ENCODE measurements at regions not wholly inside any gene's neighbourhood (a gene's known extent, or its start where the extent isn't known, plus 50 kb on each side); places are given as distances from the start of the nearest gene placed in this dataset.

DNA sequence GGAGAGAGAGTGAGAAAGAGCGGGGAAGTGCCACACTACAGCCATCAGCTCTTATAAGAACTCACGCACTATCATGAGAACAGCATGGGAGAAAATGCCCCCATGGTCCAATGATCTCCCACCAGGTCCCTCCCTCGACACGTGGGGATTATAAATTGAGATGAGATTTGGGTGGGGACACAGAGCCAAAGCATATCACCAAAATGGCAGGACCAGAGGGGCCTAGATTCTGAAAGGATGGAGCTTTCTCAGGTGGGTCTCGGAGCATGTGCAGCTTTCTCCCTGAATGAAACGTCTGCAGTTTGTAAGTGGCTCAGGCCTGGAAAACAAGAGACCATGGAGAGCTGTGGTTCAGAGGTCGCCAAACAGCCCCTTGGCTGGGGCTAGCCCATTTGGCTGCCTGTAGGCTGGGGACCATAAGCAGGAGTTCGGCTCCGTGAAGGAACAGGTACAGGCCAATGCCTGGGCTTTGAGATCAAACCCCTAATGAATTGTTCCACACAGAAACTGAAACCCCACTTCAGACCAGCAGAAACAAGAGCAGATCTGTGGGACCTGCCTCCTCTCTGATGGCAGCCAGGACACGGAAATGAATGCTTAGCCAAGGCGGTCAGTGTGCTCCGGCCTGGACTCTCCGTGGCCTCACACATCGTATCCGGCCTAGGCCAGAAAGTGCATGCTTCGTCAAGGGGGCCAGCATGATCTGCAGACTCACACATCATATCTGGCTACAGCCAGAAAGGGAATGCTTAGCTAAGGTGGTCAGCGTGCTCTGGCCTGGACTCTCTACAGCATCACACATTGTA is 111.2 kb upstream of the TMEM18 start:
- Mint-ChIP-seq H3K27me3 (peaks cover 2% of the 10 kb centered on the region), H3K36me3 (ENCODE audit: low read depth) (no peaks in the 10 kb centered on the region), H3K27ac (no peak overlapping the region), H3K4me3 (no peak overlapping the region), H3K4me1 (no peaks in the 10 kb centered on the region), H3K9me3 (no peaks in the 10 kb centered on the region)
- no peak for ATAC-seq
- no peak for DNase-seq

- Mint-ChIP-seq H3K4me1 (no peaks in the 10 kb centered on the region), H3K27ac (no peak overlapping the region), H3K9me3 (no peaks in the 10 kb centered on the region), H3K4me3 (no peak overlapping the region), H3K27me3 (peaks cover 5% of the 10 kb centered on the region), H3K36me3 (ENCODE audit: low read depth) (no peaks in the 10 kb centered on the region)
- DNase-seq (no peak), ATAC-seq (no peak)
Observed at GRCh38 chr2:784753-785152, 107.5 kb upstream of the TMEM18 start.

GRCh38 chr2:780581-780980 is 103.4 kb upstream of the TMEM18 start:
- no peaks in the 10 kb centered on the region for H3K9me3 Mint-ChIP-seq
- ATAC-seq (no peak), DNase-seq (no peak)
- no peaks in the 10 kb centered on the region for H3K4me1 Mint-ChIP-seq
- no peak overlapping the region for H3K4me3 Mint-ChIP-seq
- peaks cover 4% of the 10 kb centered on the region for H3K27me3 Mint-ChIP-seq
- no peak overlapping the region for H3K27ac Mint-ChIP-seq
- no peaks in the 10 kb centered on the region for H3K36me3 Mint-ChIP-seq (ENCODE audit: low read depth)

GRCh38 chr2:780002-780401 is 102.8 kb upstream of the TMEM18 start:
- no peak overlapping the region for H3K27ac Mint-ChIP-seq
- peaks cover 4% of the 10 kb centered on the region for H3K27me3 Mint-ChIP-seq
- ATAC-seq (no peak), DNase-seq (no peak)
- no peaks in the 10 kb centered on the region for H3K36me3 Mint-ChIP-seq (ENCODE audit: low read depth)
- H3K4me3 Mint-ChIP-seq: no peak overlapping the region
- H3K4me1 Mint-ChIP-seq: no peaks in the 10 kb centered on the region
- H3K9me3 Mint-ChIP-seq: no peaks in the 10 kb centered on the region

GRCh38 chr2:778731-779350 is 101.6 kb upstream of the TMEM18 start:
- ATAC-seq: no peak
- no peak overlapping the region for H3K27ac Mint-ChIP-seq
- no peak overlapping the region for H3K4me3 Mint-ChIP-seq
- H3K27me3 Mint-ChIP-seq: peaks cover 4% of the 10 kb centered on the region
- H3K9me3 Mint-ChIP-seq: no peaks in the 10 kb centered on the region
- H3K4me1 Mint-ChIP-seq: no peaks in the 10 kb centered on the region
- DNase-seq: no peak
- H3K36me3 Mint-ChIP-seq (ENCODE audit: low read depth): no peaks in the 10 kb centered on the region

DNA sequence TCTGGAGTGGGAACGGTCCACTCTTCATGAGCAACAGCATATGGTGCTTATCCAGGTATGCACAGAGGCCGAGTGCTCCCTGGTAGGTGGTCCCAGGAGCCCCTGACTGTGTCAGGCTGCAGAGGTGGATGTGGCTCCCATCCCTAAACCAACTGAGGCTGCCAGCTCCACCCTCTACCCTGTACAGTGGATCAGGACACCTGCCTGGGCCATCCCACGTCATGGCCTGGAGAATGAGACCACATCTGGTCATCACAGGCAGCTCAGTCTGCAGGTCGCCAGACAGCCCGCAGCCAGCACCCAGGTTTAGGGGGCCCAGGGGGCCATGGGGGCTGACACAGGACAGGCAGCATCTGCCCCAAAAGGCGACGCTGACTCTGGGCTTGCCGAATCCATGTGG is 100.3 kb upstream of the TMEM18 start:
- Mint-ChIP-seq H3K4me3 (no peak overlapping the region), H3K4me1 (no peaks in the 10 kb centered on the region), H3K36me3 (ENCODE audit: low read depth) (no peaks in the 10 kb centered on the region), H3K27ac (no peak overlapping the region), H3K27me3 (peaks cover 4% of the 10 kb centered on the region), H3K9me3 (no peaks in the 10 kb centered on the region)
- ATAC-seq (no peak), DNase-seq (no peak)

- H3K4me3 Mint-ChIP-seq: no peak overlapping the region
- H3K27ac Mint-ChIP-seq: no peak overlapping the region
- no peaks in the 10 kb centered on the region for H3K9me3 Mint-ChIP-seq
Observed at GRCh38 chr2:777051-777450, 99.8 kb upstream of the TMEM18 start.

GRCh38 chr2:776487-776886 is 99.3 kb upstream of the TMEM18 start:
- no peak overlapping the region for H3K4me3 Mint-ChIP-seq
- no peaks in the 10 kb centered on the region for H3K4me1 Mint-ChIP-seq
- H3K27ac Mint-ChIP-seq: no peak overlapping the region
- ATAC-seq (no peak), DNase-seq (no peak)
- no peaks in the 10 kb centered on the region for H3K9me3 Mint-ChIP-seq
- H3K36me3 Mint-ChIP-seq (ENCODE audit: low read depth): no peaks in the 10 kb centered on the region
- peaks cover 1% of the 10 kb centered on the region for H3K27me3 Mint-ChIP-seq

More at GRCh38 chr2:777051-777450, 99.8 kb upstream of the TMEM18 start:
- Mint-ChIP-seq H3K4me1 (no peaks in the 10 kb centered on the region), H3K36me3 (ENCODE audit: low read depth) (no peaks in the 10 kb centered on the region), H3K27me3 (peaks cover 4% of the 10 kb centered on the region)
- ATAC-seq: no peak
- DNase-seq: no peak

- no peak for ATAC-seq
- DNase-seq: no peak
- H3K4me1 Mint-ChIP-seq: no peaks in the 10 kb centered on the region
- no peaks in the 10 kb centered on the region for H3K36me3 Mint-ChIP-seq (ENCODE audit: low read depth)
- peaks cover 1% of the 10 kb centered on the region for H3K27me3 Mint-ChIP-seq
- H3K9me3 Mint-ChIP-seq: no peaks in the 10 kb centered on the region
- no peak overlapping the region for H3K27ac Mint-ChIP-seq
- no peak overlapping the region for H3K4me3 Mint-ChIP-seq
Observed at GRCh38 chr2:776038-776437, 98.8 kb upstream of the TMEM18 start.

- Mint-ChIP-seq H3K27ac (no peak overlapping the region), H3K9me3 (no peaks in the 10 kb centered on the region), H3K4me3 (no peak overlapping the region), H3K4me1 (peaks cover 9% of the 10 kb centered on the region), H3K36me3 (ENCODE audit: low read depth) (no peaks in the 10 kb centered on the region), H3K27me3 (no peaks in the 10 kb centered on the region)
- no peak for ATAC-seq
- DNase-seq: no peak
Observed at GRCh38 chr2:774436-774835, 97.2 kb upstream of the TMEM18 start.

DNA sequence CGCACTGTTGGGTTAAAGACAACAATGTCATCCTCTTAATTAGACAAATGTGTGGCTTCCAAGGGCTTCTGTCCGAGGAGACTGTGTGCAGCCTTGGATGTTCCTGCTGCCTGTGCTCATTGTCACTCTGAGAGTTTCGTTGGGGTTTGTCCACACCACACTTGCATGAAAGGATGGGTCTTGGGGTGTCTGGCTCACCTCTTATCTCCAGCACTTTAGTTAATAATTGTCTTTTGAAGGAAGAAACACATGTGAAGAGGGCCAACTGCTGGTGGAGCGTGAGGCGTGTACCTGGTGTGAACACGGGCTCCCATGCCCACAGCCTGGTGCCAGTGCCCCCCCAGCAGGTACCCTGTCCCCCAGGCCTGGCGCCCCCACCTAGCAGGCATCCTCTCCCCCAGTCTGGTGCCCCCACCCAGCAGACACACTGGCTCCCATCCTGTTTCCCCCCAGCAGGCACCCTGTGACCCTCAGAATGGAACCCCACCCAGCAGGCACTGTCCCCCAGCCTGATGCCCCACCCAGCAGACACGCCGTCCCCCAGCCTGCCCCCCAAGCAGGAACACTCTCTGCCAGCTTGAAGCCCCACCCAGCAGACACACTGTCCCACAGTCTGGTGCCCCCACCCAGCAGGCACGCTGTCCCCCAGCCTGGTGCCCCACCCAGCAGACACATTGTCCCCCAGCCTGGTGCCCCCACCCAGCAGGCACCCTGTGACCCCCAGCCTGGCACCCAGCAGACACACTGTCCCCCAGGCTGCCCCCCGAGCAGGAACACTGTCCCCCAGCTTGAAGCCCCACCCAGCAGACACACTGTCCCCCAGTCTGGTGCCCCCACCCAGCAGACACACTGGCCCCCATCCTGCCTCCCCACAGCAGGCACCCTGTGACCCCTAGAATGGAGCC is 96.3 kb upstream of the TMEM18 start:
- H3K9me3 Mint-ChIP-seq: peaks cover 4% of the 10 kb centered on the region
- H3K4me1 Mint-ChIP-seq: peaks cover 11% of the 10 kb centered on the region
- no peak overlapping the region for H3K4me3 Mint-ChIP-seq
- H3K36me3 Mint-ChIP-seq (ENCODE audit: low read depth): no peaks in the 10 kb centered on the region
- DNase-seq (no peak), ATAC-seq (no peak)
- no peak overlapping the region for H3K27ac Mint-ChIP-seq
- H3K27me3 Mint-ChIP-seq: no peaks in the 10 kb centered on the region

DNA sequence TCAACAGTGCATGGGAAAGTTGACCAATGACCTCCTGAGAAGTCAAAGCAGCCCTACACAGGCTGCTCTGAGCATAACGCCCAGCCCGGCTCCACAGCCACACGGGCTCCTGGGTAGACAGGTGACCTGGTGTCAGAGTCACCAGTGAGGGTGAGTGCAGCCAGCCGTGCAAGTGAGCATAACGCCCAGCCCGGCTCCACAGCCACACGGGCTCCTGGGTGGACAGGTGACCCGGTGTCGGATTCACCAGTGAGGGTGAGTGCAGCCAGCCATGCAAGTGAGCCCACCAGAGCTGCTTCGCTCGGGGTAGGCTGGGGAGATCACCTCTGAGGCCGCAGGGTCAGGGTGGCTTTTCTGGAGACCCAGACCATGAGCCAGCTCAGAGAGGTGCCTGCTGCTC is 94.3 kb upstream of the TMEM18 start:
- ATAC-seq: no peak
- no peak for DNase-seq
- Mint-ChIP-seq H3K27ac (no peak overlapping the region), H3K4me1 (peaks cover 25% of the 10 kb centered on the region), H3K27me3 (no peaks in the 10 kb centered on the region), H3K4me3 (no peak overlapping the region), H3K36me3 (ENCODE audit: low read depth) (no peaks in the 10 kb centered on the region), H3K9me3 (peaks cover 9% of the 10 kb centered on the region)

GRCh38 chr2:770776-771175 is 93.6 kb upstream of the TMEM18 start:
- ATAC-seq: no peak
- DNase-seq: no peak
- Mint-ChIP-seq H3K36me3 (ENCODE audit: low read depth) (no peaks in the 10 kb centered on the region), H3K27me3 (no peaks in the 10 kb centered on the region), H3K9me3 (peaks cover 9% of the 10 kb centered on the region), H3K27ac (no peak overlapping the region), H3K4me3 (no peak overlapping the region), H3K4me1 (peaks cover 30% of the 10 kb centered on the region)

GRCh38 chr2:769771-770170 is 92.6 kb upstream of the TMEM18 start:
- Mint-ChIP-seq H3K27me3 (no peaks in the 10 kb centered on the region), H3K9me3 (peaks cover 9% of the 10 kb centered on the region), H3K36me3 (ENCODE audit: low read depth) (no peaks in the 10 kb centered on the region), H3K4me3 (no peak overlapping the region), H3K27ac (no peak overlapping the region), H3K4me1 (peaks cover 30% of the 10 kb centered on the region)
- DNase-seq: peak; percentile 25
- peak; percentile 80 for ATAC-seq

- no peak for ATAC-seq
- H3K27ac Mint-ChIP-seq: no peak overlapping the region
- peaks cover 9% of the 10 kb centered on the region for H3K9me3 Mint-ChIP-seq
Observed at GRCh38 chr2:768451-768850, 91.2 kb upstream of the TMEM18 start.

More at GRCh38 chr2:768451-768850, 91.2 kb upstream of the TMEM18 start:
- Mint-ChIP-seq H3K4me3 (no peak overlapping the region), H3K4me1 (peaks cover 30% of the 10 kb centered on the region), H3K36me3 (ENCODE audit: low read depth) (no peaks in the 10 kb centered on the region), H3K27me3 (peaks cover under 1% of the 10 kb centered on the region)
- DNase-seq: no peak

Measured in activated naive CD8-positive, alpha-beta T cell treated with anti-CD3 and anti-CD28 coated beads, Interleukin-2, amount 50 U/mL, for 24 hours (primary cell).